Activated CD4-positive, alpha-beta memory T cell treated with anti-CD3 and anti-CD28 coated beads, Interleukin-2, amount 10 ng/mL, durations not matched to agents 7 days and 5 days (primary cell): ENCODE measurements at regions not wholly inside any gene's neighbourhood (a gene's known extent, or its start where the extent isn't known, plus 50 kb on each side); places are given as distances from the start of the nearest gene placed in this dataset.

ENCODE experiments used
- CTCF ChIA-PET: fragments of 350-600 bp; sonication (Branson Sonifier 250); formaldehyde crosslinking; loops from one replicate; lab custom pipeline; 2021; ENCODE audit warnings: antibody characterized with exemption, inconsistent platforms; lab: Charles Lee
- POLR2A ChIA-PET: fragments of 350-600 bp; sonication (Branson Sonifier 250); formaldehyde crosslinking; loops from one replicate; lab custom pipeline; 2021; ENCODE audit warnings: antibody characterized with exemption; lab: Charles Lee
- DNase-seq: peaks from one replicate; pipeline ENCODE4 v3.0.0-alpha.2; 2020
- H3K27ac Mint-ChIP-seq: one replicate; pipeline ENCODE4 v1.8.0; 2021; ENCODE audit warnings: mild to moderate bottlenecking, mixed read lengths
- H3K27me3 Mint-ChIP-seq: one replicate; pipeline ENCODE4 v1.8.0; 2021; ENCODE audit warnings: mixed read lengths
- H3K36me3 Mint-ChIP-seq: one replicate; pipeline ENCODE4 v1.8.0; 2021; ENCODE audit warnings: low read depth, mixed read lengths
- H3K4me1 Mint-ChIP-seq: one replicate; pipeline ENCODE4 v1.8.0; 2021; ENCODE audit warnings: mixed read lengths
- H3K4me3 Mint-ChIP-seq: one replicate; pipeline ENCODE4 v1.8.0; 2021; ENCODE audit warnings: mild to moderate bottlenecking, mixed read lengths
- H3K9me3 Mint-ChIP-seq: one replicate; pipeline ENCODE4 v1.8.0; 2021; ENCODE audit warnings: mixed read lengths

GRCh38 chr6:150548330-150548729 lies 51.4 kb upstream of the PLEKHG1 start:
- peaks cover 19% of the 10 kb centered on the region for H3K27me3 Mint-ChIP-seq
- CTCF ChIA-PET = interaction anchor here (1.2 kb wide), 1 partner anchor 19 kb away, joined by 3 read pairs; no protein-coding TSS in a partner anchor
- POLR2A ChIA-PET = no interaction called here

GRCh38 chr6:150549007-150549406 lies 50.7 kb upstream of the PLEKHG1 start:
- Mint-ChIP-seq H3K4me3 (no peak overlapping the region), H3K9me3 (no peaks in the 10 kb centered on the region), H3K27ac (no peak overlapping the region), H3K4me1 (no peaks in the 10 kb centered on the region), H3K27me3 (peaks cover 20% of the 10 kb centered on the region), H3K36me3 (no peaks in the 10 kb centered on the region)
- DNase-seq = no peak
- CTCF ChIA-PET = interaction anchor here (1.2 kb wide), 1 partner anchor 20 kb away, joined by 3 read pairs; no protein-coding TSS in a partner anchor
- POLR2A ChIA-PET = interaction anchor here (0.9 kb wide), 1 partner anchor 12 kb away, joined by 3 read pairs; no protein-coding TSS in a partner anchor

More at GRCh38 chr6:150548330-150548729, 51.4 kb upstream of the PLEKHG1 start:
- no peak overlapping the region for H3K4me3 Mint-ChIP-seq
- H3K27ac Mint-ChIP-seq = no peak overlapping the region
- H3K4me1 Mint-ChIP-seq = no peaks in the 10 kb centered on the region
- no peaks in the 10 kb centered on the region for H3K9me3 Mint-ChIP-seq
- no peaks in the 10 kb centered on the region for H3K36me3 Mint-ChIP-seq
- DNase-seq = no peak

DNA sequence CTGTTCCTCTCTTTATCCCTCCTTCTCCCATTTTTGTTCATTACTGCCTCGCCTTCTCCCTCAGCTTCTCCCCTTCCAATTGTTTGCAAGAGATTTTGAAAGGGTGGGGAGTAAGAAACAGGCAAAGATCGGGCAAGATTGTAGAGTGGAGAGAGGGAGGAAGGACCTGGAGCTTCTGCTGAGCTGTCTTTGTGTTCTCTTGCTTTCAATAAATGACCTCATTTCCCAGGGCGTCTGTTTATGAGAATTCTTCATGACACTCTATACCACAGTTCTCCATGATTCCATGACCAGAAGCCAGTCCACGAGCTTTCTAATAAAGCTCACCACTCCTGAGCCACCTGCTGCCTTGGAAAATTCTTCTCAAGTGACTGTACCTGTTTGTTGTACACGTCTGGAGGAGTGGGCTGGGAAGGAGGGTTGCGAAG lies 50.0 kb upstream of the PLEKHG1 start:
- no peaks in the 10 kb centered on the region for H3K36me3 Mint-ChIP-seq
- H3K9me3 Mint-ChIP-seq = no peaks in the 10 kb centered on the region
- ChIA-PET CTCF (no interaction called here), POLR2A (interaction anchor here (0.9 kb wide), 1 partner anchor 11 kb away, joined by 3 read pairs; no protein-coding TSS in a partner anchor)
- H3K27ac Mint-ChIP-seq = no peak overlapping the region
- H3K4me3 Mint-ChIP-seq = no peak overlapping the region
- no peaks in the 10 kb centered on the region for H3K4me1 Mint-ChIP-seq
- peaks cover 21% of the 10 kb centered on the region for H3K27me3 Mint-ChIP-seq
- DNase-seq = no peak
